ENCODE measurements at regions not wholly inside any gene's neighbourhood (a gene's known extent, or its start where the extent isn't known, plus 50 kb on each side); places are given as distances from the start of the nearest gene placed in this dataset.

DNA sequence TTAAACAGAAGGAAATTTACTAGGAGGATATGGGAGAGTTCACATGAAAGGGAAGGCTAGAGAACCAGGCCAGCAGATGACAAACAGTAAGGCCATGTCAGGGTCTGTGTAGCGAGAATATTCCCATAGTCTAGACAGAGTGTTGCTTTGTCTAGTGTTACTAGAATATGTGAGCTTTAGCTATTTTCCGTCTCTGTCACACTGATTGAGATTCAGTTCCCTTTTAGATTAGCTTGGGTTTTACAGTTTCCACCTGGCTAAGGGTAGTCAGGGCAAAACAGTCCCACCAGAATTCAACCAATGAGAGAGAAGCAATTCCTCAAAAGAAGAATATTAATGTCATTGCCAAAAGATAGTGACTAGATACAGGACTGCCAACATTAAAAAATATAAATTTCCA, 82.8 kb upstream of the MDM1 start:
- no peaks in the 10 kb centered on the region for H3K9me3 ChIP-seq (ENCODE audit: control insufficient read depth in 2 of 2, low read length in 2 of 2)
- H3K36me3 ChIP-seq (ENCODE audit: control insufficient read depth, insufficient read depth, low read length): no peaks in the 10 kb centered on the region
- DNase-seq (no peak), ATAC-seq (ENCODE audit: low read depth in 2 of 2) (no peak)
- peaks cover 5% of the 10 kb centered on the region for H3K27me3 Mint-ChIP-seq
- H3K27me3 ChIP-seq (ENCODE audit: control insufficient read depth, insufficient read depth, low read length): no peaks in the 10 kb centered on the region
- H3K4me1 ChIP-seq (ENCODE audit: control insufficient read depth, insufficient read depth, low read length, poor library complexity, severe bottlenecking): no peaks in the 10 kb centered on the region
- H3K4me3 Mint-ChIP-seq: no peak overlapping the region
- H3K4me1 Mint-ChIP-seq: peaks cover 3 to 6% (median 5%) of the 10 kb centered on the region in 4 donors
- H3K27ac ChIP-seq (ENCODE audit: insufficient read depth, low read length, poor library complexity, severe bottlenecking): no peak overlapping the region
- no peaks in the 10 kb centered on the region for H3K9me3 Mint-ChIP-seq
- no peak overlapping the region for H3K4me3 ChIP-seq (ENCODE audit: low read depth, low read length)
- H3K36me3 Mint-ChIP-seq: no peaks in the 10 kb centered on the region
- no peak overlapping the region for H3K27ac Mint-ChIP-seq

DNA sequence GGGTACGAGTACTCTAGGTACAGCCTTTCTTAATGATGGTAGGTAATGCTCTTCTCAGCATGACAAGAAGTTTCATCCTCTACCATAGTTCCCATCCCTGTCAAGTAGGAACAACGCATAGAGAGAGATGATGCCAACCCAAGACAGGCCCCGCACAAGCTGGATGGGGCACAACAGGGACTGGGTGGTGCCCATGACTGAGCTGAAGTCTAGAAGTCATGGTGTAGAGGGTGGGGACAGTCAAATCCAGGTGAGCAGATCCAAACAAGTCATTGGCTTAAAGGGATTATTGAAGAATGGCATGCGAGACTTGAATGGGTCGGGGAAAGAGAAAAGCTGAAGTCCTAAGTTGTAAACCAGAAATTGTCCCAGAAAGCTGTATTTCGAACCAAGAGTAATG, 84.2 kb upstream of the MDM1 start:
- no peaks in the 10 kb centered on the region for H3K27me3 ChIP-seq (ENCODE audit: control insufficient read depth, insufficient read depth, low read length)
- Mint-ChIP-seq H3K9me3 (no peaks in the 10 kb centered on the region), H3K4me3 (no peak overlapping the region), H3K27ac (no peak overlapping the region), H3K36me3 (no peaks in the 10 kb centered on the region), H3K4me1 (peaks cover 3 to 6% (median 6%) of the 10 kb centered on the region in 4 donors), H3K27me3 (no peaks in the 10 kb centered on the region)
- DNase-seq: no peak
- no peak for ATAC-seq (ENCODE audit: low read depth in 2 of 2)
- no peaks in the 10 kb centered on the region for H3K4me1 ChIP-seq (ENCODE audit: control insufficient read depth, insufficient read depth, low read length, poor library complexity, severe bottlenecking)
- no peaks in the 10 kb centered on the region for H3K36me3 ChIP-seq (ENCODE audit: control insufficient read depth, insufficient read depth, low read length)
- H3K27ac ChIP-seq (ENCODE audit: insufficient read depth, low read length, poor library complexity, severe bottlenecking): no peak overlapping the region
- H3K9me3 ChIP-seq (ENCODE audit: control insufficient read depth in 2 of 2, low read length in 2 of 2): no peaks in the 10 kb centered on the region
- no peak overlapping the region for H3K4me3 ChIP-seq (ENCODE audit: low read depth, low read length)

DNA sequence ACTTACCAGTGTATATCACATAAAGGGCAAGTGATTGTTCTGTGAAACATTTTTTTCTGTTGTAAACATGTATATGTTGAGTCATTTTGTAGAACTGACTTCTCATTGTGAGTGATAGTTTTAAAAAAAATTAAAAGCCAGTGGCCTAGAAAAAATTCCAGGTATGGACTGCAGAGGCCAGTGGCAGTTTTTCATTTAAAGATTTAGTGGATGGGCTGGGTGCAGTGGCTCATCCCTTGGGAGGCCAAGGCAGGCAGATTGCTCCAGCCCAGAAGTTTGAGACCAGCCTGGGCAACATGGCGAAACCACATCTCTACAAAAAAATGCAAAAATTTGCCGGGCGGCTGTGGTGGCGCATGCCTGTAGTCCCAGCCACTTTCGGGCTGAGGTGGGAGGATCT, 84.7 kb upstream of the MDM1 start:
- Histone ChIP-seq H3K9me3 (ENCODE audit: control insufficient read depth in 2 of 2, low read length in 2 of 2) (no peaks in the 10 kb centered on the region), H3K4me3 (ENCODE audit: low read depth, low read length) (no peak overlapping the region), H3K27ac (ENCODE audit: insufficient read depth, low read length, poor library complexity, severe bottlenecking) (no peak overlapping the region), H3K4me1 (ENCODE audit: control insufficient read depth, insufficient read depth, low read length, poor library complexity, severe bottlenecking) (peaks cover 1% of the 10 kb centered on the region), H3K27me3 (ENCODE audit: control insufficient read depth, insufficient read depth, low read length) (no peaks in the 10 kb centered on the region), H3K36me3 (ENCODE audit: control insufficient read depth, insufficient read depth, low read length) (no peaks in the 10 kb centered on the region)
- Mint-ChIP-seq H3K9me3 (no peaks in the 10 kb centered on the region), H3K36me3 (no peaks in the 10 kb centered on the region), H3K4me3 (no peak overlapping the region), H3K4me1 (peaks cover 3 to 7% (median 6%) of the 10 kb centered on the region in 4 donors), H3K27ac (peak overlapping the region in 1 of 3 donors; percentile 62), H3K27me3 (peaks cover under 1% of the 10 kb centered on the region)
- DNase-seq (no peak), ATAC-seq (ENCODE audit: low read depth in 2 of 2) (no peak)

DNA sequence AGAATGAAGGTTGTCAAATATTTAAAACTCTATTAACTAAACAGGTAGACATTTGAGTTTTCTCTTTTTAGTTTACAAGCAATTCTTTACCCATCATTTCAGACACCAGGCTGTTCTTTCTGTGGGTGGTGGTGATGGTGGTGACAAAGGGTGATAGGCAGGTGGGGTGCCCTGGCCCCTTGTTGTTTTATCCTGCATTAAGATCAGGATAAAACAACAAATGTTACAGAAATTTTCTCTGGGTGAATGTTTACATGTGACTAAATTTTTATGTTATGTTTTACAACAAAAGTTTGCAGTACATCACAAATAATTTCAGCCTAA, 85.9 kb upstream of the MDM1 start:
- Mint-ChIP-seq H3K9me3 (no peaks in the 10 kb centered on the region), H3K4me3 (no peak overlapping the region), H3K4me1 (peaks cover 5 to 17% (median 10%) of the 10 kb centered on the region in 4 donors), H3K36me3 (no peaks in the 10 kb centered on the region), H3K27ac (no peak overlapping the region), H3K27me3 (peaks cover 4% of the 10 kb centered on the region)
- no peak overlapping the region for H3K27ac ChIP-seq (ENCODE audit: insufficient read depth, low read length, poor library complexity, severe bottlenecking)
- no peak overlapping the region for H3K4me3 ChIP-seq (ENCODE audit: low read depth, low read length)
- H3K9me3 ChIP-seq (ENCODE audit: control insufficient read depth in 2 of 2, low read length in 2 of 2): no peaks in the 10 kb centered on the region
- DNase-seq (no peak), ATAC-seq (ENCODE audit: low read depth in 2 of 2) (no peak)
- H3K27me3 ChIP-seq (ENCODE audit: control insufficient read depth, insufficient read depth, low read length): no peaks in the 10 kb centered on the region
- H3K4me1 ChIP-seq (ENCODE audit: control insufficient read depth, insufficient read depth, low read length, poor library complexity, severe bottlenecking): peaks cover 7% of the 10 kb centered on the region
- H3K36me3 ChIP-seq (ENCODE audit: control insufficient read depth, insufficient read depth, low read length): no peaks in the 10 kb centered on the region

DNA sequence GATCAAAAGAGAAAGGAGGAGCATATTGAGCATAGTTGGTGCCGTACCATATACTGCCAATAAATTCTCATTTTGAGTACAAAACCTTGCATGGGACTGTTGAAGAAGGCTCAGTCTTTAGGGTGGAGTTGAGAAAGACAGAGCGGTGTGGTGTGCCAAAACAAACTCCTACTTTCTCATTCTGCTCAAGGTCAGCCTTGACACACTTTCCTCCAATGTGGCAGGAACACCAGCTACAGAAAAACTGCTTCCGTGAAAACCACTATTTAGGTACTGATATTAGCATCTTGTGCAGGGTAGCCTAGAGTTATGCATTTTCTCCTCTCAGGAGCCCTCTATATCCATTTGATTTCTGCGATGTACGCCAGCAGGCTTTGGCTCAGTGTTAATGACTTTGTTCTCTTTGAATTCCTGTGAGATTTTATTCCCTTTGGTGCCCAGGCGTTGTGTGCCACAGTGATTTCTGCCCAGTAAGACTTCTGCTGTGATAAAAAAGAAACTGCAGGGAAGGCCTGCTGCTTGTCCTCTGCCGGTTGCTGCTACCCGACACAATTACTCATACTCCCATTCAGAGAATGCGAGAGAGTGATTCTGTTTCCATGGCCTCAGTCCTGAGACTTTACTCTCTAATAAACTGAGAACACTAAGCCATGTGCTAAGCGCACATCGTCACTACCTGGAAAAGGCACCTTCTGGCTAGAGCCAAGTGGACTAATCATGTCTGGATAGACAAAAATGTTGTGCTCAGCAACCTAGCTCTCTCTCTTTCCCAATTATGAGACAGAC, 88.3 kb upstream of the MDM1 start:
- no peaks in the 10 kb centered on the region for H3K36me3 Mint-ChIP-seq
- H3K9me3 Mint-ChIP-seq: peaks cover 0 to under 1% (median 0%) of the 10 kb centered on the region in 7 donors
- H3K4me1 Mint-ChIP-seq: peaks cover 8 to 18% (median 13%) of the 10 kb centered on the region in 4 donors
- Histone ChIP-seq H3K27me3 (ENCODE audit: control insufficient read depth, insufficient read depth, low read length) (no peaks in the 10 kb centered on the region), H3K9me3 (ENCODE audit: control insufficient read depth in 2 of 2, low read length in 2 of 2) (no peaks in the 10 kb centered on the region), H3K4me1 (ENCODE audit: control insufficient read depth, insufficient read depth, low read length, poor library complexity, severe bottlenecking) (peaks cover 7% of the 10 kb centered on the region), H3K4me3 (ENCODE audit: low read depth, low read length) (no peak overlapping the region), H3K36me3 (ENCODE audit: control insufficient read depth, insufficient read depth, low read length) (no peaks in the 10 kb centered on the region), H3K27ac (ENCODE audit: insufficient read depth, low read length, poor library complexity, severe bottlenecking) (no peak overlapping the region)
- peak overlapping the region in 1 of 4 donors; percentile 4 for H3K4me3 Mint-ChIP-seq
- peaks cover 4% of the 10 kb centered on the region for H3K27me3 Mint-ChIP-seq
- no peak for DNase-seq
- no peak for ATAC-seq (ENCODE audit: low read depth in 2 of 2)
- H3K27ac Mint-ChIP-seq: peak overlapping the region in 2 of 3 donors; percentile 4 to 60

DNA sequence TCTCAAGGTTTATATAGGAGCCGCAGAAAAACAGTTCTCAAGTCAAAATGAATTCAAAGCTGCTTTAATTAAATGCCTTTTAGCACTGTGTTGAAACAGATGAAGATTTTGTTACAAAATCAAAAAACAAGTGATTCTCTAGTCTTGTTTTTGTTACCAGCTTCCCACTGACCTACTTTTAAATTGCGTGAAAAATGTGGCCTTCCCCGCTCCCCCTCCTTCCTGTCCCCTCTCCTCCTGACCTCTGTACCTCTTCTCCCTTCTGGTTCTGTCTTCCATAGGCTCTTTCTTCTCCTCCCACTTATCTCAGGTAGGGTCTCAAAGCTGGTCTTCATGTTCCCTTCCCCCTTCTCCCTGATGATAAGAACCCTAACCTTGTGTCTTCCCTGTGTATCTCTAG, 90.0 kb upstream of the MDM1 start:
- Mint-ChIP-seq H3K36me3 (no peaks in the 10 kb centered on the region), H3K9me3 (peaks cover 0 to 3% (median 0%) of the 10 kb centered on the region in 7 donors), H3K4me1 (peaks cover 5 to 20% (median 13%) of the 10 kb centered on the region in 4 donors), H3K4me3 (no peak overlapping the region), H3K27me3 (peaks cover 4% of the 10 kb centered on the region), H3K27ac (peak overlapping the region in 2 of 3 donors; percentile 52 to 75)
- Histone ChIP-seq H3K9me3 (ENCODE audit: control insufficient read depth in 2 of 2, low read length in 2 of 2) (no peaks in the 10 kb centered on the region), H3K27ac (ENCODE audit: insufficient read depth, low read length, poor library complexity, severe bottlenecking) (no peak overlapping the region), H3K4me3 (ENCODE audit: low read depth, low read length) (no peak overlapping the region), H3K27me3 (ENCODE audit: control insufficient read depth, insufficient read depth, low read length) (no peaks in the 10 kb centered on the region), H3K4me1 (ENCODE audit: control insufficient read depth, insufficient read depth, low read length, poor library complexity, severe bottlenecking) (peaks cover 7% of the 10 kb centered on the region), H3K36me3 (ENCODE audit: control insufficient read depth, insufficient read depth, low read length) (no peaks in the 10 kb centered on the region)
- ATAC-seq (ENCODE audit: low read depth in 2 of 2) (no peak), DNase-seq (no peak)

GRCh38 chr12:68422956-68423574, 90.9 kb upstream of the MDM1 start:
- Histone ChIP-seq H3K27me3 (ENCODE audit: control insufficient read depth, insufficient read depth, low read length) (no peaks in the 10 kb centered on the region), H3K4me1 (ENCODE audit: control insufficient read depth, insufficient read depth, low read length, poor library complexity, severe bottlenecking) (peaks cover 7% of the 10 kb centered on the region), H3K4me3 (ENCODE audit: low read depth, low read length) (no peak overlapping the region), H3K9me3 (ENCODE audit: control insufficient read depth in 2 of 2, low read length in 2 of 2) (no peaks in the 10 kb centered on the region), H3K36me3 (ENCODE audit: control insufficient read depth, insufficient read depth, low read length) (no peaks in the 10 kb centered on the region), H3K27ac (ENCODE audit: insufficient read depth, low read length, poor library complexity, severe bottlenecking) (no peak overlapping the region)
- H3K27ac Mint-ChIP-seq: peak overlapping the region in 1 of 3 donors; percentile 12
- ATAC-seq (ENCODE audit: low read depth in 2 of 2) (no peak), DNase-seq (no peak)
- H3K4me3 Mint-ChIP-seq: no peak overlapping the region
- H3K27me3 Mint-ChIP-seq: peaks cover 4% of the 10 kb centered on the region
- H3K9me3 Mint-ChIP-seq: peaks cover 0 to 3% (median 0%) of the 10 kb centered on the region in 7 donors
- peaks cover 5 to 20% (median 11%) of the 10 kb centered on the region in 4 donors for H3K4me1 Mint-ChIP-seq
- H3K36me3 Mint-ChIP-seq: no peaks in the 10 kb centered on the region

GRCh38 chr12:68425998-68426397, 93.8 kb upstream of the MDM1 start:
- H3K27me3 ChIP-seq (ENCODE audit: control insufficient read depth, insufficient read depth, low read length): no peaks in the 10 kb centered on the region
- H3K9me3 Mint-ChIP-seq: peaks cover 0 to 3% (median 0%) of the 10 kb centered on the region in 7 donors
- H3K4me1 ChIP-seq (ENCODE audit: control insufficient read depth, insufficient read depth, low read length, poor library complexity, severe bottlenecking): peaks cover 7% of the 10 kb centered on the region
- peaks cover 4% of the 10 kb centered on the region for H3K27me3 Mint-ChIP-seq
- H3K4me3 Mint-ChIP-seq: no peak overlapping the region
- H3K36me3 Mint-ChIP-seq: no peaks in the 10 kb centered on the region
- no peak overlapping the region for H3K4me3 ChIP-seq (ENCODE audit: low read depth, low read length)
- H3K27ac ChIP-seq (ENCODE audit: insufficient read depth, low read length, poor library complexity, severe bottlenecking): no peak overlapping the region
- no peaks in the 10 kb centered on the region for H3K9me3 ChIP-seq (ENCODE audit: control insufficient read depth in 2 of 2, low read length in 2 of 2)
- DNase-seq: no peak
- peaks cover 5 to 14% (median 8%) of the 10 kb centered on the region in 4 donors for H3K4me1 Mint-ChIP-seq
- ATAC-seq (ENCODE audit: low read depth in 2 of 2): no peak
- H3K36me3 ChIP-seq (ENCODE audit: control insufficient read depth, insufficient read depth, low read length): no peaks in the 10 kb centered on the region
- no peak overlapping the region for H3K27ac Mint-ChIP-seq

Data from CD4-positive, CD25-positive, alpha-beta regulatory T cell (primary cell).